Right kidney (tissue), 1 donor: ENCODE measurements at regions not wholly inside any gene's neighbourhood (a gene's known extent, or its start where the extent isn't known, plus 50 kb on each side); places are given as distances from the start of the nearest gene placed in this dataset.
"Not testable (repeated sequence)": the region's sequence is repeated elsewhere in the genome, so short reads cannot be mapped to it uniquely, and the experiment has no call there.

Experiments used
- DNase-seq: peaks from one replicate; pipeline ENCODE4 v3.0.0-alpha.2; 2016

DNA sequence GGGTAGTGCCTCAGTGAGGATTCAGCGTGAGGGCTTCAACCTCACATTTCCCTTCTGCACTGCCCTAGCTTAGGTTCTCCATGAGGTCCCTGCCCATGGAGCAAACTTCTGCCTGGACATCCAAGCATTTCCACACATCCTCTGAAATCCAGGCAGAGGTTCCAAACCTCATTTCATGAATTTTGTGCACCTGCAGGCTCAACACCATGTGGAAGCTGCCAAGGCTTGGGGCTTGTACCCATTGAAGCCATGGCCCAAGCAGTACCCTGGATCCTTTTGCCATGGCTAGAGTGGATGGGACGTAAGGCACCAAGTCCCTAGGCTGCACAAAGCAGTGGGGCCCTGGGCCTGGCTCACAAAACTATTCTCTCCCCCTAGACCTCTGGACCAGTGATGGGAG, 877.1 kb upstream of the KLHL1 start:
- DNase-seq, result no peak

DNA sequence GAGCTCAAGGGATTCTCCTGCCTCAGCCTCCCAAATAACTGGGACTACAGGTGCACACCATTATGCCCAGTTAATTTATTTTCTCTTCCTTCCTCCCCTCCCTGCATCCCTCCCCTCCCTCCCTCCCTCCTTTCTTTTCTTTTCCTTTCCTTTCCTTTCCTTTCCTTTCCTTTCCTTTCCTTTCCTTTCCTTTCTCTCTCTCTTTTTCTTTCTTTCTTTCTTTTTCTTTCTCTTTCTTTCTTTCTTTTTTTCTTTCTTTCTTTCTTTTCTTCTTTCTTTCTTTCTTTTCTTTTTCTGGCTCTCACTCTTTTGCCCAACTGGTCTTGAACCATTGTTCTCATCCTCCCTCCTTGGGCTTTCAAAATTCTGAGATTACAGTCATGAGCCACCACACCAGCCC, 873.0 kb upstream of the KLHL1 start:
- DNase-seq, result not testable (repeated sequence)

DNA sequence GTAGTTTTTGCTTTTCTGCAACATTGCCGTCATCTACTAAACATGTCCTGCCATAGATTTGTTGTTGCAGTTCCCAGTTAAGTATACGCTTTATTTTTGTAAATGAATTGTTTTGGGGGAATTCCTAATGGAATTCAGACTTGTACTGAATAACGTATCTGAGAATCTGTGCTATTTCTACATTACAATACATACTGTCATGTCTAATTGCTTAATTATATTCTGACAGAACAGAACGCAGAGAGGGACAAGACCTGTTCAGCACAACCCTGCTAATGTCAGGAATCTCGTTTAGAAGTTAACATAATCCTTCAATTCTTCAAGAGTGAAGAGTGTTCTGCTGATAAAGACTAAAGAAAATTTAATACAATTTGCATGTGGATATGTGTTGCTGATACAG, 861.1 kb upstream of the KLHL1 start:
- DNase-seq, result no peak

DNA sequence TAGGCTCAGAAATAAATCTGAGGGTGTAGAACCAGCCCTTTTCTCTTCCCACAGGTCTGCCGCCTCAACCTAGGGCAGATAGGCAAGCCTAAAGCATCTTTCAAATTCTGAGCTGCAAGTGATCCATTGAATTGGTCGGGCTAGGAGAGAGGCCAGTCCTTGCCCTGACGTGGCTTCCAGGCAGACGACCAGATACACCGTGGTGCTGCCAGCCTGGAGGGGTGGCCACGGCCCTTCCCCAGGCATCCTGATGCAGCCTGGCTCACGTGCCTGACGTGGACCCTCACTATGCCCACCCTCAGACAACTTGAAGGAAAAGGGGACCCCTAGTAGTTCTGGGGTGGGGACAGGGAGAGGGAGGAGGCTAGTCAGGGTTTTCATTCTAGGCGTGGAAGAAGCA, 859.3 kb upstream of the KLHL1 start:
- DNase-seq, result no peak

DNA sequence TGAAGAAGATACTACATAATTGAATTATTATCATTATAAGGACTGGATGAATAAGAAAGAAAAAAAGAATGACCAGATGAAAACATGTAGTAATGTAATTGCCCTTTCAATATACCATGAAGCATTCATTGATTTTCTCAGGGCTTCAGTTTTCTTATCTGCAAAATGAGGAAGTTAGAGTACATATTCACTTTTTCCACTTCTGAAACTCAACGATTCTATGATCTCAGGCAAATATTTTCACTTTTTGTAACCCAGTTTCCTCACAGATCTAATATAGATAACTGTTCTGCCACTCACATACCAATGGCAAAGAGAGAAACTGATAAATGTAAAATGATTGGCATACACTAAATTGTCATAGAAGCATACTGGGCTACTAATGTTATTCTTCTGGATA, 856.6 kb upstream of the KLHL1 start:
- DNase-seq, result no peak

DNA sequence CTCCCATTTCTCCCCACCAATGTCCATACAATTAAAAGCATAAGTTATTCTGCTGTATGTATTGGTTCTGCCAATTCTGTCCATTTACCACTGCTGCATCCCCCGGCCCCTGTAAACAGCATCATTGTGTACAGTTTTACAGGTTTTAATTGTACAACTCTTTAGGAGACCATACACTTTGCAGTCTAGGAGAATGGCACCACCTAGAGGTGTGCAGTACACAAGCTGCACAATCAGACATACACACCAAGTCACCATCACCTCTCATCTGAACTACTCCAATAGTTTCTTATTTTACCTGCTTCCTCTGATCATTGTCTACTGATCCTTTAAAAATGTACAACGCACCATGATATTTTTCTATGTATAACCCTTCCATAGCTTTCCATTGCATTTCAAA, 855.9 kb upstream of the KLHL1 start:
- no peak for DNase-seq

DNA sequence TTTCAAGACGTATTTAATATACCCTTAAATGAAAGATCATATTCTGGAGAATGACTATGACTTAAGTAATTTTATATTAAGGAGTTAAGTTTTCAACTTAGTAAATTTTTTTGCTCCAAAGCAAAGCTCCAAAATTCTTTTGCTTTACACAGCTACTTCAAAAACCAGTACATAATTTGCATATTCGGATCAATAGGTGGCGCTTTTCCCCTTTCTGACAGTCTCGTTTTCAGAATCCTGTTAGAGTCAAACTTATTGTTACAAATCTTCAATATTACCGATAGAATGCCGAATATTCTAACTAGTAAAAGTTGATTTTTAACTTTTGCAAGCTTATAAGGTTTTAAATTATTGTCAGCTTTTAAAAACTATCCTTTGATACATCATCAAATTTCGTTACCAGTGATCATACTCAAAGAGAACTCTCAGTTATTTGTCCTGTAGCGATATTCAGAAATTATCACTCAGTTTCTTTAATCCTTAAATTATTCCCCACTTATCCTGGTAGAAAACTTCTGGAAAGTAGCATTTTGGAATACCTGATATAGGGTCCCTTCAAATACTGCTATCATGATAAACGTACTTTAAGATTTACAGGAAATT, 852.7 kb upstream of the KLHL1 start:
- DNase-seq, result peak; percentile 7

DNA sequence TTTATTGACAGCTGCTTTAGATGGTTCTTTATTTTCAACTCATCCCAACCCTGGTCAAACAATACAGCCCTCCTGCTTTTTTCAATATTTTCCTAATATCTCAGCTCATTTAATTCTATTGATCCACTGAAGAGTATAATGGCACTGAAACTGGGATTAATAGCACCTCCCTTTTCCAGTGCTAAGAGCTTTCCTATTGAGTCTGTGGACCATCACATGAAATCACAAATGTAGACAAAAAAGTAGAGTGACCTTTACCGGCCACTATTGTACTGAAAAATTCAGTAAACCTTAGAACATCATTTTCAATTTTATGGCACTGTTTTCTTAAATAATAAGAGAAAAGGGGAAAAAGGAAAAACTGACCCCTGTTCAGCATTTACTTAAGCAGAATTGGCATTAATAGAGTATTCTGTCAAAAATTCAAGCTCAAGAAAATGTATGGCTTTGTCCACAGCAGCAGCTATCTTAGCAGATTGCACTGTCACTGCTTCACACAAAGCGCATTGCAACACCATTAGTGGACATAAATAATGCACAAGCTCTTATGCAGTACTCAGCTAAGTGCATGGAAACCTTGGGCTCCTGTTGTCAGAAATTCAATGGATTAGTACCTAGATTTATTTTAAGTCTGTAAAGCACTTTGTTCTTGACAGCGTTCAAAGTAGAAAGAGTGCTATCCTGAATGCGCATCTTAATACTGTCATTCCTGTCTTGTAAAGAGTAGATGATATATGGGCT, 851.0 kb upstream of the KLHL1 start:
- no peak for DNase-seq

DNA sequence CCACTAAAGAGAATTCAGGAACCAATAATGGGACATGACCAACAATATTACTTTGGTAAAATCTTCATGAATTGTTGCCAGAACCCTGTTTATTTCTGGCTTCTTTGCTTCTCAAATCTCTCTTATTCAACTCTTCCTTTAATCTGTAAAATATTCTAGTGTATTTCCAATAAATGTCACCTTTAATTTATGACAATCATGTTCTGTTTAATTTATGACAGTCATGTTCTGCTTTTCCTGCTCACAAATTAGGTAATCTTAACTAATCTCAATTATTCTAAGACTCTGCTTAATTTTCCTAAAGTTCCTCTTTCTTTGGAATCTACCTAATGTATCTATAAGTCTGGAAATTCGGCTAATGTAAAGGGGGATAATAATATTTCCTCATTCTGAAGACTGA, 847.6 kb upstream of the KLHL1 start:
- DNase-seq, result no peak

DNA sequence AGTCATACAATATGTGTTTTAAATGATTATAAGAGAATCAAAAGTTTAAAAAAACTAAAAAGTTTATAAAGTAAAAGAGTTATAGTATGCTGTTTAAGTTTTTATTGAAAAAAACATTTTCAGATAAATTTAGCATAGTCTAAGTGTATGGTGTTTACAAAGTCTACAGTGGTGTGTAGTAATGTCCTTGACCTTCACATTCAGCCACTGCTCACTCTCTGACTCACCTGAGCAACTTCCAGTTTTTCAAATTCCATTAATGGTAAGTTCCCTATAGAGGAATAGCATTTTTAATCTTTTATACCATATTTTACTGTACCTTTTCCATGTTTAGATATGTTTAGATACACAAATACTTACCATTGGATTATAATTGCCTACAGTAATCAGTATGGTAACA, 842.4 kb upstream of the KLHL1 start:
- DNase-seq, result no peak

DNA sequence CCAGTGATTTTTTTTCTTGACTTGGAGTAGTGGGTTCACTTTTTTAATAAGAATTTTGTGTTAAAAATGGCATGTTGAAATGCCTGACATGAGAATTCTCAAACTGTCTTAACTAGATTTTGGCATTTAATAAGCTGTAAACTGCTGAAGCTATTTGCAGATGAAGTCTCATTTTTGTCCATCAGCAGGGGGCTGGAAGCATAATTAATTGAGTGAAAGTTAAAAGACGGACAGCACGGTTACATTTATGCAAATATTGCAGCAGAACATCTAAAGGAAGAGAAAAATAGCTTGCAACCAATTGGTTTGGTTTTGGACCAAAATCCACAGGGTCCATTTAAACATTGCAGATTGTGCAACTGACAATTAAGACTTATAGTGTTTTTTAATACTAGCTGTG, 837.3 kb upstream of the KLHL1 start:
- DNase-seq, result no peak

DNA sequence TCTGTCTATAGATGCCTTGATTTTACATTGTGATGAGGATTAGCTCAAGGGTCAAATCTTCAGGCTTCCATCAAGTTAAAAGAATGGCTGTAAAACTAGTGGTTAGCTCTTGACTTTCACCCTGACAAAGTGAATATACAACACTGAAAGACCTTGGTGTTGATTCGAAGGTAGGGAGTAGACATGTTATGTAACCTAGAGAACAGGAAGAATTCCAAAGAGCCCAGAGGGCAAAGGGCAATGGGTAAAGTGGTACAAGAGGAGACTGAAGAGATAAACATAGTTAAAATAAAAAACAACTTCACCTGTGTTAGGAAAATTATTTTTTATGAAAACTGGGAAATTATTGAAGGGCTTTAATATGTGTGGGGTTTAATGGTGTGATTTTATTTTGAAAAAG, 833.2 kb upstream of the KLHL1 start:
- no peak for DNase-seq

DNA sequence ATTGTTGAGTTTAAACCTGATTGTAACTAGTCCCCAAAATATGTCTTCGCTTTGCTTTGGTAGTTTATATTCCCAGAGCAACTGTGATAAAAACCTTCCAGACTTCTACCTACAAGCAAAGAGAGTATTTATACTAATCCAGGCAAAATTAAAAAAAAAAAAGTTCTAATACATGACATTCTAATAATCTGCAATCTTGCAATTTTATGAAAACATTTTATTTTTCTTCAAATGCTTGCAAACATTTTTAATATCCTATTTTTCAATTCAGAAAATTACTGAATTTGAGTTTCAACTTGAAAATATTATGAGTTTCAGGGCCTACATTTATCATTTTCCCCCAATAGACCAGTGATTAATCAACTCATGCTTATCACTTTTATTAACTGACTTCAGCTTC, 830.2 kb upstream of the KLHL1 start:
- no peak for DNase-seq

DNA sequence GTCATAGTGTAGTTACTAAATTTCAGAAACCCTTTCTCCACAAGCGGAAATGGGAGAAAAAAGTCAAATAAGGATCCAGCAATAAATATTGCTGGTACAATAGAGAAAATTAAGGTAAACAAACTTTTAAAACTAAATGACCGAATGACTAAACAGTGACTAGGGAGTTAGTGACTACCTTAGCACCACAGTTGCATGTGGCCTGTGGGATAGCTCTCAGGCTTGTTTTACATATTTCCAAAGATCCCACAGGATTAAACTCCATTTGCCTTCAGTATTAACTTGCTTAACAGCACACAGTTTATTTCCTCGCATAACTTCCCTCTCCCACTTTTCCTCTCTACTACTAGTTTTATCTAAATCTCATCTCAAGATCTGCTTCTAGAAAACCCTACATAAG, 824.3 kb upstream of the KLHL1 start:
- no peak for DNase-seq

DNA sequence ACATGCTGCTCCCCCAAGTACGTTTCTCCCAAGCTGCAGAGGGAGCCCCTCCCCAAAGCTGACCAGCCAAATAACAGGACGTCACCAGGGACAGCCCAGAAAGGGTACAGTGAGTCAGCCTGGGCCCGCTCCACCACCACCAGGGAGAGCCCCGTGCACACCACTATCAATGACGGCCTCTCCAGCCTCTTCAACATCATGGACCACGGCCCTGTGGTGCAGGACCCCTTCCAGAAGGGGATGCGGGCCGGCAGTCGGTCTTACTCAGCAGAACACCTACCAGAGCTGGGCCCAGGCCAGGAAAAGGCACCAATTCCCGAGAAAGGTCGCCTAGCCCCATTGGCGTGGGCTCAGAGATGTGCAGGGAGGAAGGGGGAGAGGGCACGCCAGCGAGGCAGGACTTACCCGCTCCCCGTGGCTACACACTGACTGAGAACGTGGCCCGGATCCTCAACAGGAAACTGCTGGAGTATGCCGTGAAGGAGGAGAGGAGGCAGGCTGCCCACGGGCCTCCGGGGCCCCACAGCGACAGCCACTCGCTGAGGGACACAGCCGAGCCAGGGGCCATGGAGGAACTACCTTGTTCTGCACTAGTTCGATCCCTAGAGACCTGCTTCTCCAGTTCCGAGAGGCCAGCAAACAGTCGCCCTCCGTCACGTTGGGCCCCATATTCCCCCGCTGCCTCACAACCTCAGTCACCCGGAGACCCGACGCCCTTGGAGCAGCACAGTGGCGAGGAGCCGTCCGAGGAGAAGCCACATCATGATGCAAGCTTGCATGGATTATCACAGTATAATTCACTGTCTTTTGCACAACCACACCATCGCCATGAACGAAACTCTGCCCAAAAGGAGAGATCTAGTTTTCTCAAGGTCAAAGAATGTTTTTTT, 815.9 kb upstream of the KLHL1 start:
- DNase-seq, result no peak

DNA sequence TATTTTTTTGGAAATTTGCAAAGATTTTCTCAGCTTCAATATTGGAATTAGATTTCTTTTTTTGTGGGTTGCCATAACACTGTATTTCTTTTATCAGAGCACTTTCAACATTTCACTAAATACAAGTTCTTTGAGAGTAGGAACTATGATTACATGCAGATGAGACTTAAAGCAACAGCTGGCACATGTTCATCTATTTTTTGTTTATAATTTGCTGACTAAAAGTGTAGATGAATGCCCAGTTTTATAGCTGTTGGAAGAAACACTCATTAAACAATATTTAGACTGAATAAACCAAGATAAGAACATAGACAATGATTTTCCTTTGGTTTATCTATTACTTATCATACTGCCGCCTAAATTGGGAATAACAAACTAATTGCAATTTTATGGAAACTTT, 803.0 kb upstream of the KLHL1 start:
- no peak for DNase-seq

DNA sequence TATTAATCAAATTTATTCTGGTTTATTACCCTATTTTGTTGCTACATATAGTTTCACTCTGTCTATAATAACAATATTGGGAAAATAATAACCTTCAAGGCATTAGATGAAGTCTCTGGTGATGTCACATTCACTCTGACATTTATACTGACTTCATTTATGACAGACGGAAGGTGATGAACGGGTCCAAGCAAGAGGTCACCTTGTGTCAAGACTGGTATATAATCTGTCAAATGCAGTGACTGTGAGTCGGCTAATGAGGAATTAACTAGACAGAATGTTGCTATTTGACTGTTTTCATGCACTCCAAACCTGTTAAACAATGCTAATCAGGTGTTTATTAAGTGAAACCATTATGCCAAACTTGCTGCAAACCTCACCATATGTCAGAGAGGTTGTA, 800.5 kb upstream of the KLHL1 start:
- DNase-seq, result no peak

DNA sequence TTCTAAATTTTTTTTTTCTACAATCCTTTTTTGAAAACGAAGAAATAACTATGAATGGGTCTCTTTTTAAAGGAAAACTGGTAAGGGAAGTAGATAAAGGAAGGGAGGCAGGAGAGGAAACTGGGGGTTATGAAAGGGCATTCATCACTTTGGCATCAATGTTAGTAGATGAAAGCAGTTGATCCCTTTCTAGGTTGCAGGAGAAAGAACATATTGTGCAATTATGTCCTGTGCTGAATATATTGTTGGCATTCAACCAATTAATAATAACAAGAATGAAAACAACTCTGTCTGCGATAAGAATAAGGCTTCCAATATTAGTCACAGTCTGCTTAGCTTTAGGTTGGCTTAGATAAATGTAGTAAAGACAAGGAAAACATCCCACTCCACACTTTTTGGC, 796.8 kb upstream of the KLHL1 start:
- no peak for DNase-seq

DNA sequence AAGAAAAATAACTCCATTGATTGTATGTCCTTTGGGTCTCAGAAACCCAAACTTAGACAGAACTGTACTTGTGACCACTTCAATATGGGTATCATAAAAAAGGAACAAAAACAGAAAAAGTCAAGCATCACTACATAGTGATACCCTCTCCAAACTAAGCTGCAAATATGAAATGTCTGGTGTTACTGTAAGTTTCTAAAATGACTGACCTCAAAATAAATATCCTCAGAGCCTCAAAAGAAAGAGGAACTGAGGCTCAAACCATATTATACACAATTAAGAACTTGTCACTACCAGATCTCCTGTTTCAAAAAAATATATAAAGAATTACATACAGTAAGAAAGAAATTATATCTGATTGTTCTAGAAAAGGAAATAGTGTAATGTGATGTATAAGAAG, 787.9 kb upstream of the KLHL1 start:
- DNase-seq, result no peak

DNA sequence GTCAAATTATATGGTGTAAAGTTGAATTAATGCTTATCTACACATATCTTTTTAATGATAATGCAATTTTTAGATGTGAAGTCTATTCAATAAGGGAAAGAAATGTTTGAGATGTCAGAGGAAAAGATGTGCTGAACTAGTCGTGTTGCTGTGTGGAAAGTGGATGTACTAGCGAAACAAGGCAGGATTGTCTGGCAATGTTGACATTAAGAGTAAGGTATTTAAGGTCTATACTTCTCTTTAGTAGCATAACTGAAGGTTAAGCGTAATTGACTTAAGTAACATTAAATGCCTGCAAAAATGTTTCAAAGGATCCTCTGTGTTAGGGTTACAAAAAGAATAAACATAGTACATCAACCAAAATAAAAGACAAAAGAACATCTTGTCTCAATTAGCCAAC, 787.3 kb upstream of the KLHL1 start:
- no peak for DNase-seq

DNA sequence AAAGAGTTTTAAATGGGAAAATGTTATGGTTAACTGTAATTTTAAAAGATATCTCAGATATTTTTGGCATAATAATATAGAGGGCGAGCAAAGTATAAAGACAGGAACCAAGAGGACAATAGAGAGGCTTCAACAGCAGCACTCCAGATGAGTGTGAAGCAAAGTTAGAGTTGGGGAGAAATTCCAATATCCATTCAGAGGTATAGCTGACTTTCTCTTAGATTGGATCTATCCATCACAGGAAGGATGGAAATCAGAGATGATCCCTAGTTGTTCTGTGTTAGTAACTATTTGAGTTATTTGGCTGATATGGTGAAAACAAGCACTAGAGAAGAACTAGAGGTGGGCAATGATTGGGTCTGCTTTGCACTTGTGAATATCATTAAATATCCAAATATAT, 786.0 kb upstream of the KLHL1 start:
- DNase-seq, result no peak

DNA sequence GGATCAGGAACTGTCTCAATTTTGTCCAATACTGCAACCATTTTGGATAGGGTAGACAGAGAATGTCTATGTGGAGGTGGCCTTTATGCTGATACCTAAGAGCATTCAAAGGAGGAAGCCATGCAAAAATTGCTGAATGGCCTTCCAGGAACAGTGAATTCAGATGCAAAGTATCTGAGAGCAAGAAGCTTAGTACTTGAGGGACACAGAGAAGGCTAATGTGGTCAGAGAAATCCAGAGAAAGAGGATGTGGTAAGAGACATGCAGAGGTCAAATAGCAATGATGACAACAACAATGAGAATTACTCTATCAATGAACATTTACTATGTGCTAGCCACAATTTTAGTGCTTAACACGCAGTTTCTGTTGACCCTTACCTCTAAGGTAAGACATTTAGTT, 785.6 kb upstream of the KLHL1 start:
- no peak for DNase-seq

DNA sequence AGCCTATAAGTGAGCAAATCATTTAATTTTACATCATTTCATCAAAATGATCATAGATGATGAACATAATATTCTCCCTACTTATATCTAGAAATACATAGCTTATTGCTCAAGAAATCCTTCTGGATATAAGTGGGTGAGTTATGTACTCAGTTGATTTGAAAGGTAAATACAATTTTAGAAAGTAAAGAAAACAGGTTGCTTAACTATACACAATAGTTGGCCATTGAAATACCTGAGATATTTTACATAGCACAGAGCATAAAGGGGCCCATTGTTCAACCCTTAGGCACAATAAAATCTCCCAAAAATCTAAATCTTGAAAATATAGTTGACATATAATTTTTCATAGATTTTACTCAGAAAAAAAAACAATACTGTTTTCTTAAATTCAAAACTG, 782.0 kb upstream of the KLHL1 start:
- DNase-seq, result no peak

DNA sequence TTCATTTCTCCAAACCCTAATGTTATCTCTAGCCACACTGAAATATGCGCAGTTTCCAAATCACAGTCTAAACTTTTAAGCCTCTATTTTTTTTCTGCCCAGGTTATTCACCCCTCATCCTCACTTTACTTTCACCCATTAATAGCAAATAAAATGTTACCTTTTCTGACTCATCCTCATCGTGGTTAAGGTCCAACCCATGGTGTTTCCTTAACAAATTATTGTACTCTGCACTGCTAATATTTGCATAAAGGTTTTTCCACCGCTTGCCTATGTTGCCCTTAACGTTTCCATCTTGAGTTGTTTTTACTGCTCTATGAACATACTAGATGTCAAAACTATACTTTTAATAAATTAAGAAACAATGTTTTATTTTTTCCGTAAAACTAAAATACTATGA, 780.9 kb upstream of the KLHL1 start:
- DNase-seq, result no peak
